HCT116 (cell line): ENCODE measurements at regions not wholly inside any gene's neighbourhood (a gene's known extent, or its start where the extent isn't known, plus 50 kb on each side); places are given as distances from the start of the nearest gene placed in this dataset.
A peak's percentile ranks its signal among the peaks of the same experiment; 100 is the strongest.

Experiments
- ATAC-seq: fragments of 200-7000 bp; cut with Tn5 transposase; 2 replicates; pipeline ENCODE4 v1.9.1; 2020; ENCODE audit warnings: mild to moderate bottlenecking, moderate library complexity
- BruUV-seq: library from RNA; stranded (reverse); fragments of 400-500 nt; replicated peaks from 2 replicates; lab custom pipeline; 2021; lab: Mats Ljungman, UMichigan
- CTCF ChIA-PET: fragments of 300-600 bp; sonication (Branson Sonifier 250); formaldehyde crosslinking; loops from one replicate; lab custom pipeline; 2021; ENCODE audit warnings: antibody characterized with exemption; lab: Charles Lee
- POLR2A ChIA-PET: fragments of 300-600, 350-600 bp; sonication (Branson Sonifier 250); formaldehyde crosslinking; loops from one replicate; lab custom pipeline; 2021; ENCODE audit warnings: antibody characterized with exemption; lab: Charles Lee
- RAD21 ChIA-PET, 2 experiments: fragments of 300-600 bp; sonication (Branson Sonifier 250); formaldehyde crosslinking; loops; one replicate each; lab custom pipeline; 2023; ENCODE audit warnings: low total read pairs in 2 of 2; ENCODE audit not compliant: uncharacterized antibody in 2 of 2, unreplicated experiment in 2 of 2, low non-redundant PET in 1 of 2; lab: Charles Lee
- DNase-seq: peaks from one replicate; pipeline ENCODE4 v3.0.0-alpha.2; 2010; ENCODE audit warnings: low read depth, low spot score
- H2AFZ ChIP-seq: fragments of 200-600 bp; shearing (Covaris generic), sonication (generic); 2 replicates; pipeline ENCODE4 v1.6.1; 2017; ENCODE audit warnings: low read depth, mixed run types, mixed read lengths, antibody characterized with exemption, low read length; ENCODE audit not compliant: poor library complexity, severe bottlenecking
- H3K27ac ChIP-seq: 2 replicates; pipeline ENCODE4 v1.5.1; 2012; ENCODE audit warnings: low read depth, low read length
- H3K27me3 ChIP-seq: fragments of 200-600 bp; sonication (generic); 2 replicates; pipeline ENCODE4 v1.6.1; 2016; ENCODE audit warnings: mixed run types, low read length, mixed read lengths; ENCODE audit not compliant: insufficient read depth
- H3K36me3 ChIP-seq, 2 experiments: fragments of 200-500 bp in 1 of 2; fragments of 200-600 bp in 1 of 2; sonication (Bioruptor generic) in 1 of 2; sonication (generic) in 1 of 2; 2 replicates each; pipeline versions ENCODE4 v1.5.1 to v1.6.1; 2014 to 2016; ENCODE audit warnings: low read length in 2 of 2, inconsistent platforms in 1 of 2, mixed read lengths in 1 of 2, mixed run types in 1 of 2; ENCODE audit not compliant: insufficient read depth in 2 of 2, control insufficient read depth in 1 of 2
- H3K4me1 ChIP-seq, 2 experiments: fragments of 200-600 bp in 1 of 2; sonication (generic) in 1 of 2; 2 replicates each; pipeline versions ENCODE4 v1.5.1 to v1.6.1; 2012 to 2017; ENCODE audit warnings: low read length in 2 of 2, inconsistent platforms in 1 of 2, mild to moderate bottlenecking in 1 of 2, mixed read lengths in 1 of 2, mixed run types in 1 of 2, moderate library complexity in 1 of 2; ENCODE audit not compliant: insufficient read depth in 2 of 2, control insufficient read depth in 1 of 2
- H3K4me2 ChIP-seq: fragments of 200-600 bp; sonication (generic); 2 replicates; pipeline ENCODE4 v1.6.1; 2017; ENCODE audit warnings: mixed run types, low read length, mixed read lengths
- H3K4me3 ChIP-seq, 2 experiments: fragments of 200-600 bp in 1 of 2; sonication (generic) in 1 of 2; replicated peaks in 1 of 2; 2 replicates each; pipeline ENCODE4 v1.5.1; 2011 to 2016; ENCODE audit warnings: low read length in 2 of 2, control low read depth in 1 of 2, low read depth in 1 of 2, mild to moderate bottlenecking in 1 of 2, mixed read lengths in 1 of 2, mixed run types in 1 of 2
- H3K79me2 ChIP-seq: fragments of 200-600 bp; sonication (generic); 2 replicates; pipeline ENCODE4 v1.6.1; 2017; ENCODE audit warnings: mild to moderate bottlenecking, mixed run types, low read length, moderate library complexity, mixed read lengths; ENCODE audit not compliant: insufficient read depth
- H3K9ac ChIP-seq: fragments of 200-600 bp; sonication (generic); 2 replicates; pipeline ENCODE4 v1.6.1; 2016; ENCODE audit warnings: low read length, mixed read lengths
- H3K9me2 ChIP-seq: fragments of 200-600 bp; sonication (generic), shearing (Covaris generic); 2 replicates; pipeline ENCODE4 v1.6.1; 2017; ENCODE audit warnings: mixed run types, mild to moderate bottlenecking, moderate library complexity; ENCODE audit not compliant: insufficient read depth
- H3K9me3 ChIP-seq, 2 experiments: fragments of 200-500 bp in 1 of 2; fragments of 200-600 bp in 1 of 2; sonication (Bioruptor generic) in 1 of 2; sonication (generic) in 1 of 2; 2 replicates each; pipeline ENCODE4 v1.6.1; 2014 to 2017; ENCODE audit warnings: low read length in 2 of 2, mixed read lengths in 2 of 2, inconsistent platforms in 1 of 2, low read depth in 1 of 2, mild to moderate bottlenecking in 1 of 2, mixed run types in 1 of 2, moderate library complexity in 1 of 2; ENCODE audit not compliant: control insufficient read depth in 1 of 2, insufficient read depth in 1 of 2
- H4K20me1 ChIP-seq: fragments of 200-600 bp; sonication (generic), shearing (Covaris generic); 2 replicates; pipeline ENCODE4 v1.6.1; 2017; ENCODE audit warnings: mixed run types, mild to moderate bottlenecking, moderate library complexity; ENCODE audit not compliant: insufficient read depth
- CBX3 ChIP-seq: IDR thresholded peaks from 2 replicates; pipeline ENCODE4 v1.6.1; 2012; ENCODE audit warnings: low read depth
- CEBPB ChIP-seq: IDR thresholded peaks from 2 replicates; pipeline ENCODE4 v1.6.1; 2012; ENCODE audit warnings: low read depth
- MAX ChIP-seq: IDR thresholded peaks from 2 replicates; pipeline ENCODE4 v1.6.1; 2012
- REST ChIP-seq: IDR thresholded peaks from 2 replicates; pipeline ENCODE4 v1.6.1; 2012; ENCODE audit warnings: low read depth
- SP1 ChIP-seq: IDR thresholded peaks from 2 replicates; pipeline ENCODE4 v1.6.1; 2012; ENCODE audit warnings: low read depth
- SRF ChIP-seq: IDR thresholded peaks from 2 replicates; pipeline ENCODE4 v1.6.1; 2012; ENCODE audit warnings: low read depth
- YY1 ChIP-seq: IDR thresholded peaks from 2 replicates; pipeline ENCODE4 v1.6.1; 2011; ENCODE audit warnings: low read length, low read depth, moderate library complexity, mild to moderate bottlenecking; ENCODE audit not compliant: insufficient replicate concordance; ENCODE audit errors: extremely low read depth
- ZFX ChIP-seq: fragments of 450-650 bp; IDR thresholded peaks from 2 replicates; pipeline ENCODE4 v1.6.1; 2017
- ZNF274 ChIP-seq: fragments of 200-500 bp; sonication (Bioruptor generic); IDR thresholded peaks from 2 replicates; pipeline ENCODE4 v1.6.1; 2014; ENCODE audit warnings: mild to moderate bottlenecking, low read depth, low read length, inconsistent platforms
- intact Hi-C: fragments of 100-400 bp; cut with micrococcal nuclease; formaldehyde crosslinking; loops from 2 replicates; pipeline ENCODE4 v1.10.0; 2022

- BruUV-seq, result no TSS peak
- no peaks in the 10 kb centered on the region for H3K9me2 ChIP-seq
- H3K27me3 ChIP-seq, result no peaks in the 10 kb centered on the region
- CTCF ChIA-PET, result no interaction called here
- no peaks in the 10 kb centered on the region for H3K36me3 ChIP-seq
- peaks cover 10 to 23% of the 10 kb centered on the region in 2 experiments; a peak in 3 of 4 replicates for H3K4me1 ChIP-seq
- H3K9me3 ChIP-seq, result no peaks in the 10 kb centered on the region
- H3K9ac ChIP-seq, result no peak overlapping the region
- intact Hi-C loops, result loop anchor here (5.0 kb wide), 1 partner anchor 70 kb away; no protein-coding TSS in a partner anchor
- TF ChIP-seq CBX3 (no peak), ZNF274 (no peak), SP1 (no peak), CEBPB (no peak), YY1 (no peak), SRF (no peak), MAX (no peak), REST (no peak), ZFX (no peak)
- H3K4me2 ChIP-seq, result peak overlapping the region; percentile 93
- DNase-seq, result no peak
- POLR2A ChIA-PET, result interaction anchor here (0.5 kb wide), 1 partner anchor 437 kb away, joined by 3 read pairs; no protein-coding TSS in a partner anchor
- peak overlapping the region; percentile 97 for H2AFZ ChIP-seq
- ATAC-seq, result no peak
- no peaks in the 10 kb centered on the region for H4K20me1 ChIP-seq
- RAD21 ChIA-PET, result no interaction called here
- peaks cover 34% of the 10 kb centered on the region for H3K79me2 ChIP-seq
- H3K27ac ChIP-seq, result no peak overlapping the region
- H3K4me3 ChIP-seq, result no peak overlapping the region; a peak in 1 of 4 replicates
These were observed 50.6 kb upstream of the ULK4 start for GRCh38 chr3:42012383-42012934.
